H1 (cell line): ENCODE measurements at regions not wholly inside any gene's neighbourhood (a gene's known extent, or its start where the extent isn't known, plus 50 kb on each side); places are given as distances from the start of the nearest gene placed in this dataset.

Experiments
- ATF3 ChIP-seq: IDR thresholded peaks from 2 replicates; pipeline ENCODE4 v1.6.1; 2011; ENCODE audit warnings: low read depth, mild to moderate bottlenecking, low read length; ENCODE audit not compliant: insufficient read depth
- BCL11A ChIP-seq, 2 experiments: IDR thresholded peaks; one replicate each; pipeline ENCODE4 v1.6.1; 2011; ENCODE audit warnings: low read depth in 2 of 2, low read length in 2 of 2, mild to moderate bottlenecking in 2 of 2
- GABPA ChIP-seq: IDR thresholded peaks from 2 replicates; pipeline ENCODE4 v1.6.1; 2011; ENCODE audit warnings: mild to moderate bottlenecking, low read length, moderate library complexity, borderline replicate concordance; ENCODE audit not compliant: insufficient read depth
- JUN ChIP-seq: IDR thresholded peaks from 2 replicates; pipeline ENCODE4 v1.6.1; 2011; ENCODE audit warnings: low read depth, mild to moderate bottlenecking, improper control_type of control experiment, low read length
- SIRT6 ChIP-seq: IDR thresholded peaks from one replicate; pipeline ENCODE4 v1.7.1; 2012; ENCODE audit warnings: low read length, inconsistent platforms
- TAF7 ChIP-seq: optimal IDR thresholded peaks from 2 replicates; pipeline ENCODE3; 2011; ENCODE audit warnings: low read depth, mild to moderate bottlenecking, inconsistent platforms, low read length, moderate library complexity, borderline replicate concordance

GRCh38 chr6:1127597-1128288 lies 184.2 kb upstream of the FOXQ1 start (continued):
- no peak for TF ChIP-seq GABPA
- no peak for TF ChIP-seq JUN
- no peak for TF ChIP-seq ATF3
- TF ChIP-seq SIRT6 = no peak
- TF ChIP-seq BCL11A (IDR thresholded peaks at IDR 0.05; ENCODE audit: low read depth in 2 of 2, low read length in 2 of 2) = no peak
- no peak for TF ChIP-seq TAF7
